RPMI8226 (cell line): ENCODE measurements at regions not wholly inside any gene's neighbourhood (a gene's known extent, or its start where the extent isn't known, plus 50 kb on each side); places are given as distances from the start of the nearest gene placed in this dataset.

Experiments used
- DNase-seq: peaks from one replicate; pipeline ENCODE4 v3.0.0-alpha.2; 2015

DNA sequence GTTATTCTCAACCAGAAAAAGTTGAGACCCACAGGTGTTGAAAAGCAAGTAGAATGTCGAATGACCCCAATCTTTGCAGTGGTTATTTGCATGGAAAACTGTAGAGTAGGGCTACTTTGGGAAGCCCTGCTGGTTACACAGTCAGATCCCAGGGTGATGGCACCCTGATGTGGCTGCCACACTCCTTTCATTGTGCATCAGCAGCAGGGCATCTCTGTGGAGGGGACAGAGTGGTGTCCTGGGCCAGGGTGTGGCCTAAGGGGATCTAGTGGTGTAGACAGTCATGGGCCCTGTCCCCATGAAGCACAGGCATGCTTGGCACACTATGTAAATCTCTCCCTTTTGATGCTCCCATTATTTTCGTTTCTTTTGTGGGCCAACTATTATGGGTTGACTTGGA, 199.4 kb upstream of the NAV2 start:
- DNase-seq, result no peak

DNA sequence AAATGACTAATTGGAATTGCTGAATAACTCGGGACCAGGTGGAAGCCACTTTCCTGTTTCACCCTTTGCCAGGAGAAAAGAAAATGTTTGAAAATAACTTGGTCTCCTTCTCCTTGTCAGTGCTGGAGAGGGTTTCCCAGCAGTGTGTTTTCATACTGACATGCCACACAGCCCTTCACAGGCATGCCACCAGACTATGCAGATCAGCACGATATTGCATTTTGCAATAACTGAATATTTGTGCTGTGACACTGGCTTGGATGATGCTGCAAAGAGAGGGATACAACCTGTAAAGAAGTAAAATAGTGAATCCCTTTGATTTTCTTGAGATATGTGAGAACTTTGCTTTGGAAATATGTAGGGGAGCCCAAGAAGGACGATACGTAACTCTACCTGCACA, 200.0 kb upstream of the NAV2 start:
- no peak for DNase-seq

DNA sequence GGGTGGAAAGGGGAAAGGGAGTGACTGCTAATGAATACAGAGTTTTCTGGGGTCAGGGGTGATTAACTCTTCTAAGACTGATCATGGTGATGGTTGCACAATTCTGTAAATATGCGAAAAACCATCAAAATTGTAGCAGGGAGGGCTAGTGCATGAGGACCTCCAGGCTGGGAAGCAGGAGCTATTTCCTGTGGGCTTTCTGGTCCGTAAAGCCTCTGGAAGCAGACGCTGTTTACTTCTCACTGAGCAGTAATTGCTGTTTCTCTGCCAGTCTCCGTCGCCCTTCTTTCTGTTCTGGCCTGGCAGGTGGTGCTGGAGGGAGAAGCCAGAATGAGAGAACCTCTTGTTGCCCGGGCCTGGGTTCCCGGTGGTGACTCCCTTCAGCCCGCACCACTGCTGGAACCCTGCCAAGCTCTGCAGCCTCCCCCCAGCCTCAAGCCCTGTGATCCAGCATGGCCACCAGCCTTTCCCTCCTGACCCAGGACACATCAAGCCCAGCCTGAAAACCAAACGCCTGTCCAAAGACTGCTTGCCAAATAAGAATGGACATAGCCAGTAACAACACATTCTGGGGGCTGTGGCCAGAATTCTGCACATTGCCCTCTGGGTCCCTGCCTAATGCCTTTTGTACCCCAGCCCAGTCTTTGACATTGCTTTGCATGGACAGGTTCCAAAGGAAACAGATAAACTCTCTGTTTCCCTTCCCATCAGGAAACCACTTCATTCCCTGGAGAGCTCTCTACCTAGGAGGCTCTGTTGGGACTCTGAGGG, 201.0 kb upstream of the NAV2 start:
- peak; percentile 8 for DNase-seq

DNA sequence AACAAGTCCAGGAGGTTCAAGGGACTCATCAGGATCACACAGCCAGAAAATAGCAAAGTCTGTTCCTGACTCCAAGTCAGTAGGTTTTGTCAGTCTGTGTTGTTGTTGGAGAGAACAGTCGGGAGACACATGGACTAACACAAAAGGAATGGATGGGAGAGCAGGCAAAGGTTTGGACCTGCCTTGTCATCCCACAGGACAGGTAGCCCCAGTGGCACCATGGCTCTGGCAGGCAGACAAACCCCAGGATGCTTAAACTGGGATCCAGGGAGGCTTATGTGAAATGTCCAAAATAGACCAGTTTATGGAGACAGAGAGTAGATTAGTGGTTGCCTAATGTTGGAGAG, 201.6 kb upstream of the NAV2 start:
- DNase-seq, result no peak

DNA sequence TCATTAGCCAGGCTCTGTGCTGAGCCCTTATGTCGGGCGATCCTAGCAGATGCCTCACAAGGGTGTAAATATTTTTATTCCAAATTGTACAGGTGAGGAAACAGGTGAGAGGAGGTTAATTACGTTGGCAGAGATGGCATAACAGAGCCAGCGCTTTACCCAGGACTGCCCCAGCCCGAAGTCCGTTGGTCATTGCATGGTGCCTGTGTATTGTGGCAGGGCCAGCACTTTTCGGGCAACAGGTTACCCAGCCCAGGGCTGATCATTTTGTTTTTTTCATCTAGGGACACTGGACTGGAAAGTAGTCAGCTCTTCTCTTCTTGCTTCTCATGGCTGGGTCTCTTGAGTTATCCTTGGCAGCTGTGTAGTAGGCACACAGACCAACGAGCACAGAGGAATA, 202.2 kb upstream of the NAV2 start:
- DNase-seq, result no peak

DNA sequence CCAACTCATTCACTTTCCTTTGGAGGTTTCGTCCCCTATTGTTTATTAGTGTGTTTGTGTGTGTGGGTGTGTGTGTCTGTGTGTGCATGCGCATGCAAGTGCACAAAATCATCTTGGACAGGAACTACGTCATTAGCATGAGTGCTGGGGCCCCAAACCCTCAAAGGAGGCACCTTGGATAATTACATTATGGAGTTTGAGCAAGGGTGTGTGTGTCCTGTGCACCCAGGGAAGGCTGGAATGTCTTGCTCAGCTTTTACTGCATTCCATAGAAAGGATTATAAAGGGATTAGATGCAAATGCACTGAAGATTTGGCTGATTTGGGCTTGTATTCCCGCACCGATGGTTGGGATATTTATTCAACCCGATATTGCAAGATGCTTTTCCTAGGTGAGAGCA, 203.4 kb upstream of the NAV2 start:
- no peak for DNase-seq

DNA sequence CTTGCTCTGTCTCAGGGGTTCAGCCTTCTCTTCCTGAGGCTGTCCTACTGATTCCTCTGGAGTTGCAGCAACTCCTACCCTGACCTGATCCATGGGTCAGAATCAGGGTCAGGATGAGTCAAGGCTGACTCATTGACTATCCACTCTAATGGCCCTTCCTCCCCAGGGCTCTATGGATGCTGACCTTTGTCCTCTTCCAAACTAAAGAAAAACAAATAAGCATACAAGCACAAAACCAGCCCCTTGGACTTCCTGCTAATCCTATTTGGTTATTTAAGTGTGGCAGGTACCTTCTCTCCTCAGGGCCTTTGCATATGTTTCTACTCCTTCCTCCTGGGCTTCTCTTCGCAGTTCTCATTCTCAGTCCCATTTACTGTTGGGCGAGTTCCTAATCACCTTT, 204.5 kb upstream of the NAV2 start:
- no peak for DNase-seq

DNA sequence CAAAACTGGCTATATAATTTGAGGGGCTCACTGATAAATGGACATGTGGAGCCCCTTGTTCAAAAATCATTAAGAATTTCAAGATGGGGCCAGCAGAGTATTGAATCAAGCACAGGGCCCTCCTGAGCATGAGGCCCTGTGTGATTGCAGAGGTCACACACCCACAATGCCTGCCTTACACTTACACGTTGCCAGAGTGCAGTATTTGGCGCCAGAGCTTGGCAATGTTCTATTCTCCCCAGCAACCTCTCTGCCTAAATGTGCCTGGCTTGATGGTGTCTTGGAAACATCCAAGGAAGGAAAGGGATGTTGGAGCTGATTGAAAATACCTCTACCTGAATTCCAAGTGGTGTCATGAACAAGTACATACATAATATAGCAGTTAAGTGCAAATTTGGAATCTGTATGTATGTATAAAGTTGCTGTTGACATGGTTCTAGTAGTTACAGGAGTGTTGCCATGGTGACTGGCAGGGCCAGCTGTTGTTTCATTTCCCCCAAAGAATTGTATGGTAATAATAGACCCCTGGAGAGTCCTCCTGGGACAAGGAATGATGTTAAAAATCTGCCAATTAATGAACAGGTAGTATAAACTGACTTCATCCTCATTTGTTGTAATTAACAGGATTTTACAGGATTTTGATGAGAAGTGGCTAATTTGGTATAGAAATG, 205.7 kb upstream of the NAV2 start:
- DNase-seq, result no peak

DNA sequence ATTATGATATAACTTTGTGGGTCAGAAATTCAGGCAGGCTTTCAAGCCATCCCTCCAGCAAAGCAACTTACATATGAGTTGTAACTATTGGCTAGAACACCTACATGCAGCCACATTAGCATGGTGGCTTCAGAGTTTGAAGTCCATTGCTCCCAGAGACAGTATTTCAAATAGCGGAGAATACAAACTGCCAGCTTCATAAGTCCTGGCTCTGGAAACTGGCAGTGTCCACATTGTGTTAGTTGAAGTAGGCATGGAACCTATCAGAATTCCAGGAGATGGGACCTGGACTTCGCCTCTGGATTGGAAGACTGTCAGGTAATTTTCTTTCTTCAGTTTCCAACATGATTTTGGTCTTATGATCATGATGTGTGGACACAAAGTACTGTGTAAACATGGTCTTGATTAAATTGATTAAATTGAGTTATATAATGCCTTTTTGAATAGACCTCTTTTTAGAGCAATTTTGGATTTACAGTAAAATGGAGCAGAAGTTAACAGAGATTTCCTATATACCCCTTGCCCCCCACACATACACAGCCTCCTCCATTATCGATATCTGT, 209.9 kb upstream of the NAV2 start:
- no peak for DNase-seq

DNA sequence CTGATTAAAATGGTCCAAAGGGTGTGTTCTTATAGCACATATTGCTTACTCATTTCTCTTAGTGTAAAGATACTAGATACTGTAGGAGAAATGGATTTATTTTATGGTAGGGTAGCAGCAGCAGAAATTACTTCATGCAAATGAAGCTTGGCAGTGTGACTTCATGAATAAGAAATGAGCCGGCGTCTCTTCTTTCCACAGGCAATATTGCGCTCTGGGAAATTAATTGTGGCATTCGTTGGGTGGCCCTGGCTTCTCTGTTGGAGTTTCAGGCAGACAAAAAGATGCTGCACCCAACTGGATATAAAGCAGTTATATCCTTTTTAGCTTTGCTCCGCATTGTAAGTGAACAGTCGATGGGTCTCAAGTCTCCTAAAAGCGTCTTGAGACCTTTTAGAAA, 211.0 kb upstream of the NAV2 start:
- no peak for DNase-seq

DNA sequence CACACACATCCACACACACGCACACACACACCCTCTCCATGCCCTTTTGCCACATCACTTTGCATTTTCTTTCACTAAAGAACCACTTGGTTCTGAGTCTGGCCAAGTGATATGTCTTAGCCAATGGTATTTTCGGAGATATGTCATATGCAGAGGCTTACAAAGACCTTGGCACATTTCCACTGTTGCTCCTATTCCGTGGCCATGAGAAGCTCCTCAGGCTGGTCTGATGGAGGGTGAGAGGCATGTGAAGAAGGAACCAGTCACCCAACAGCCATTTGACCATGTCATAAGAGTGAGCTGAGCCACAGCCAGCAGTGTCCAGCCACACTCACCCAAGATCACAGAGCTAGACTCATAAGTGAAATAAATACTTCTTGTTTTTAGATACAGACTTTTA, 212.6 kb upstream of the NAV2 start:
- no peak for DNase-seq

DNA sequence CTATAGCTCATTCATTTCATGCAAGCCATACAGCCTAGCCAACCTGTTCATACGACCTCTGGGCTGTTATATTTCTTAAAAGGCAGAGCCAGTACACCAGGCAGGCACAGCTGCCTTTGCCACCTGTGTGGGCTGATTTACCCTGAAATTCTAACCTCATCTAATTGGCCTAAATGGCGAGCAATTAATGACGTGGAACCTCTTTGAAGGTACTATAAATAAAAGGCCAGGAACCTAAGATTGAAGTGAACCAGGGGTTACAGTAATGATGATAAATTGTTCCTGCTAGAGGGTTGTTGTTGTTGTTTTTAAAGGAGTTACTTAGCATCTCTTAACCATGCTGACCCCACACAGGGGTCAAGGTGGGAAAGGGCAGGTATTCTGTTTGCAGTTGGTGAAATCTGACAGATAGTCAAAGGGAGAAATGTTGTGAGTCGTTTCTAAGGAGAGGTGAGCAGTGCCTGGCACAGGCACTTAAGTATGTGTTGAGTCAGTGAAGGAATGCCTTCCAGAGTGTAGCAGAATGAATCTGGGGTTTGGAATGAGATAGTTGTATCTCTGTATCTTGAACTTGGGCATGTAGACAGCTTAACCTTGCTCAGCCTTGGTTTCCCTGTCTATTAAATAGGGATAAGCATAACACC, 213.5 kb upstream of the NAV2 start:
- DNase-seq, result no peak

DNA sequence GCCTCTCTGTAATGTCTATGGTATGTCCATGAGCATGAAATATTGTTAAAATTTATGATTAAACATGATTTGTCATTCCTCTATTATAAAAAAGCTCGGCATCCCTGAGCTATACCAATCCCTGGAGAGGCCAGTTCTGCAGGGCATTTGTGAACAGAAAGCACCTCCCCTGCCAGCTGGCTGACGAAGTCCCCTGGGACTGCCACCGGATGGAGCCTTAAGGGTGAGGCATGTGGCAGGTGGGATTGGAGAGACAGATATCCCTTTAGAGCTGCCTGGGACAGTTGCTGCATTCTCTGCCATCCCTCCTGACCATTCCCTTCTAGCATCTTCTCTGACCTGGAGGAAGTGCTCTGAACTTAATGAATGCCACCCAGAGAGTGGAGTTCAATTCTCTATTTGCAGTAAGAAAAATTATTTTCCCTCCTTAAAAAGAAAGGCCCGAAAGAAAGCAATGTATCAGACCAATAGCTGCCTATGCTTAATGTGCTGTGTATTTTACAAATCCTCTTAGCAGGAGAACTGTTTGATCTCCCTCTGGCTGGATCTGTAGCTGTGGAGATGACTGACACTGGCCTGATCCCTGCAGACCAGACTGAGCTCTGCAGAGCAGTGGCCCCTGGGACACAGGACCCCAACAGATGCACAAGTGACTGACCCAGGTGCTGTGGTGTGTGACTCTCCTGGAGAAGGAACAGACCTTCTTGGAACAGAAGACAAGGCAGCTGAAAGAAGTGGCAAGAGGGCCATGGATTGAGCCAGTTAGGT, 219.0 kb upstream of the NAV2 start:
- DNase-seq, result no peak

DNA sequence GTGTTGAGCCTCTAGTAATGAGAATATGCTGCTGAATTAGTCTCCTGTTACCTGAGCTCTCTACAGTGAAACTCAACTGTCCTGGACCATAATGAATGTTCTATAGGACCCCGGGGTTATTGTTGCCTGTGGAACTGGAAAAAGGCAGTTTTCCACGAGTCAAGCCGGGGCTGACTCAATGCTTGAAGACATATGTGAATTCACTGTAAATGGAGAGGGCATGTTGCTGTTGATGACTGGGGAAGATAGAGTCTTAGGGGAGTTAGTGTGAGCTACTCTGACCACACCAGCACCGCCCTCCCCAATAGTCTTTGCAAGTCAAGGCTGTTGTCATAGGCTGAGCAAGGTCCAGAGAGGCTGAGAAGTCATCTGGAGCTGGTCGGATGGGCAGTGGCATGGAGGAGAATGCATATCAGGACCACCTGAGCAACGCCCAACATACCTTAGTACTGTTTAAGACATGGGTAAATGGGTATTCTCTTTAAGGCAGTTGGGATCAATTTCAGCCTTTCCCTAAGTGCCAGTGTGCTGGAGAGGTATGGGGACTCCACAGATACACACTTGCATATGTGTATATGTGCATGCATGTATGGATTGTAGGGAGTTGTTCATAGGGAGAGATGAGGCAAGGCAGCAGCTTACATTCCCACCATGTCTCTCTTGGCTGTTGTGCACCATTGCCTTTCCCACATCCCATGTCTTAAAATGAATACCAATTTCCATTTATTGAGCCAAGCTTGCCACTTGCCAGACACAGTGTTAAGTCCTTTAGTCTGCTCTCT, 230.1 kb upstream of the NAV2 start:
- no peak for DNase-seq

DNA sequence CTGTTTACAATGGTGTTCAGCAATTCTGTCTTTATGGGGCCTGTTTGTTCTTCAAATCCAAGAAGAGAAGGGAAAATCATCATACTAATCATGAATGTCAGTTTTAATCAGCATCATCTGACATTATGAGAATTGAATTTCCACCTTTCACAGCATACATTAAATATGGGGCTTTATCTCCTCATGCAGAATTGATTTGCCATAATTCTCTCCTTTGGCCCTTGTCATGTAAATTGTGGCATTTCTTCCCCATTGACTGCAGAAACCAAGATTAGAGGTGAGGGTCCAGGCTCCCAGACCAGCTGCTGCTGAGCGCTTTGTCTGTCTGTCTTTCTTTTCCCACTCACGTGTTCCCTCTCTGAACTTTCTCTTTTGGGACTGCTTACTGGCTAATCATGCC, 232.1 kb upstream of the NAV2 start:
- DNase-seq, result no peak

DNA sequence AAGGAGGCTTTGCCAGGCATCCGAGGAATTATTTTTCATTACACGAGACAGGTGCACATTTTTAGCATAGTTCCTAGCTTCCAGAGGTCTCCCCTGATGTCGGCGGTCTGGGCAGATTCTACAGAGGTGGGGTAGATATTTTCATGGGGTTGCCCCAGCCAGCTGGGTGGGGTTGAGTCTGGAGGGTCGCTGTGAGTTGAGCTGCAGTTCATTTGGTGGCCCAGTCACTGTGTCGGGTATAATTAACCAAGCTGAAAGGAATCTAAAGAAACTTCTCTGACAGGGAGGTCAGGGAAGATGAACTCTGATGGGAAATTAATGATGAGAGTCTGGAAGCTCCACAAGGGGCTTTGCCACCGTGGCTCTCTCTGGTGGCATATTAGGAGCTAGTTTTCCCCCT, 233.7 kb upstream of the NAV2 start:
- DNase-seq, result no peak

DNA sequence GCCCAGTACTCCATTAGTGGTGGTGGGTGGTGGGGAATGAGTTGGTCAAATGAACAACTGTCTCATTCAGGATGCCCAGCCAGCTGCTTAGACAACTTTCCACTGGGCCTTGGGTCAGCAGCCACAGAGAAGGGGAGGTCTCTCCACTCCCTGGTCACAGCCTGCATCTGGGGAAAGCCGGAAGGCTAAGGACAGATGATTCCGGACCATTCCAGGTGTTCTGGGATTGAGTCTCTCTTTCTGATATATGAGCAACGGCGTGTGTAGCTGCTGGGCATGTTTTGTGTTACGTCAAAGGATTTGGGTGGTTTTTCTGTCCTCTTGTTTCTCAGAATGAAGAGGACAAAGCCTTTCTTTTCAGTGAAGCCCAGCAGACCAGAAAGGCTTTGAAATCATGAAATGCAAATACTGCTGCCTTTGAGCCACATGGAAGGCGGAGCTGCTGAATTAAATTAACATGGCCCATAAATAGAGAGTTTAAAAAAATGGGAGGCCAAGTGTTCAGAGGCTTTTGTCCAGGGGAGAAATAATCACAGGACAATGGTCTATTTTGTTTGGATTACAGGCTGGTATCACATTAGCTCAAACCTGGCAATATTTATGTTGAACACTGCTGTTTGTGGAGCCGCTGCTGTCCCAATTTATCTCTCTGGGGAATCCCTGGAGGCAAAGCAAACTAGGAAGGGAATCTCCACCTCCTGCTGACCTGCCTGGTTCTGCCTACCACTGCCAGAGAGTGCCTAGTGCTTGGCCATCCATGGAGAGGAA, 234.4 kb upstream of the E2F8 start:
- no peak for DNase-seq

DNA sequence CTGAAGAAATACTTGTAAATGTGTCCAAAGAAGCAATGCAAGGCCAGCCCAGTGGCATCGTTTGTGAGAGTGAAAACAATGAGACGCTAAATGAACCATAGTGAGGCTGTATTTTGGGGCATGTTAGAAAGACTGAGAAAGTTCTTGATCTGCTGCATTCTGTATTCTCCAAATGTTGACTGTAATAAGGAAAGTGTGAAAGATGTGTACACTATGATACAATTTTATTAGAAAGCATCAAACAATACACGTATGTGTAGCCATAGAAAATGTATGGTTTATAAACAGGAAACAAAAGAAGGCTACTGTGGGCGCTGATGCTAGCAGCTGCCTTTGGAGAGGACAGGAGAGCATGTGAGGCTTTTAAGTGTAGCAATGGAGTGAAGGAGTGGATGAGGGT, 233.5 kb upstream of the E2F8 start:
- no peak for DNase-seq

DNA sequence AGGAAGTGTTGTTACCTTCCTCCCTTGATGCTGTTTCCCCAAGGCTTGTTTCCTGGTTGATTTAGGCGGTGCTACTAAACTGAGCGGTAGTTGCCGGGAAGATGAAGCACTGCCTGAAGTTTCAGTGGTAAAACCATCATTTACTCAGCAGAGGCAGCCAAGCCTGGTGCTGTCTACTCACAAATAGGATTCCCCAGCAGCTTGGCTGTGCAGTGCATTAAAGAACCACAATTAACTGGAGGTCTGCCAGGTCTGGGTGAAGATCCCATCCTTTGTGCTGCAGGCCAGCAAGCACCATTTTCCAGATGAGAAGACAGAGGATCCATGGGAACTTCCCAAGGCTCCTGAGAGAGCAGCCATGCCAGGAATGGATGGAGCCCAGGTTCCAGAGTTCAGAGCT, 231.9 kb upstream of the E2F8 start:
- peak; percentile 80 for DNase-seq

DNA sequence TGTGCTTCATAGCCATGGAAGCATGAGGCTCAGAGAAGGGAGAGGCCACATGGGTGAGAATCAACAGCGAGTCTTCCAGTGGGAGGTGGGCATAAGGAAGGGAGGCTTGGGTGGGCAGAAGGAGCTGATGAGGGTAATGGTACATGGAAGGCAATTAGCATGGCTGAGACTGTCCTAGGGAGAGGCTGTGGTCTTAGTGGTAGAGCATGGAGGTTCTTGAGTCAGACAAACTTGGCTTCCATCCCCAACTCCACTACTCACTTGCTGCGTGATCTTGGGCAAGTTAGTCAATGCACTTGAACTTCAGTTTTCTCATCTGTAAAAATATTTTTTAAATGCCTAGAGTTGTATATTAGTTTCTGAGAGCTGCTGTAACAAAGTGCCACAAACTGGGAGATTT, 227.2 kb upstream of the E2F8 start:
- no peak for DNase-seq

DNA sequence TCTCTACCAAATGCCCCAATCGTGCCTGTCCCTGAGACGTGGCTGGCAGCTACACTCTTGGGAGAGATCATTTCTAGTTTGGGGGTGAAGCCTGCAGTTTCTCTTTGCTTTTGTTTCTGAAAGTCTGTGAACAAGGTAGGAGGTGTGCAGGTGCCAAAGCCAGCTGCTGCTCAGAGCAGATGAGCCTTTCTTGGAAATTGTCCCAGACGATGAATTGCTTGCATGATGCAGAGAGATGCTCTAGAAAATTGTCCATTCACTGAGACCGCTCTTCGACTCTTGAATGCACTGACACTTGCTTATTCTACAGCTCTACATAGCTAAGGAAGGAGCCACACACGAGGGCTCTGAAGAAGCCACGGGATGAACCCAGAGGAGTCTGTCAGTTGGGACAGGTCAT, 225.6 kb upstream of the E2F8 start:
- peak; percentile 88 for DNase-seq

DNA sequence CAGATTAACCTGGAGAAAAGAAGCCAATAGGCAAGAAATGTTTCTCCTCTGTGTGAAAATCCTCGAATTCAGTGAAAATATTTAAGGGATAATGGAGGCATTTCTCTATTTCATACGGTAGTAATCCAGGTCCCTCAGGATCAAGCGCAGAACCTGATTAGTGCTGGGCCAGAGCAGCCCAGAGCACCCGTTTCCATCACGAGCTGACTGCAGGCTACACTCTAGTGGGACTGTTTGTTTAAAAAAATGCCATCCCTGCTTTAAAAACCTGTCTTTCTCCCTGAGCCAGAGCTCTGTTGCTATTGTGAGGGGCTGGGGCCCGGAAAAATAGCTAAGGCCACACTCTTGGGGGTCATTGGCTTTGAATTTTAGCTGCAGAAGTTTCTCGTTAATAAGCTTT, 223.2 kb upstream of the E2F8 start:
- DNase-seq, result no peak
